ENCODE measurements at regions not wholly inside any gene's neighbourhood (a gene's known extent, or its start where the extent isn't known, plus 50 kb on each side); places are given as distances from the start of the nearest gene placed in this dataset.

GRCh38 chr11:119861160-119861559, 132.2 kb upstream of the NECTIN1 start:
- 14 to 21% methylated on average over 5 of the region's 5 CpGs for WGBS, 2 experiments (ENCODE audit: low coverage in 1 of 2, low lambda C conversion rate in 2 of 2, missing lambda C conversion rate in 2 of 2)
- no peaks in the 10 kb centered on the region for H3K36me3 ChIP-seq (ENCODE audit: low read depth)
- H3K9me2 ChIP-seq (ENCODE audit: insufficient read depth) = no peaks in the 10 kb centered on the region
- H3K4me2 ChIP-seq (ENCODE audit: unreplicated experiment) = no peak overlapping the region
- no peaks in the 10 kb centered on the region for H3F3A ChIP-seq (ENCODE audit: insufficient read depth)
- H3K79me2 ChIP-seq (ENCODE audit: insufficient read depth) = no peaks in the 10 kb centered on the region
- TF ChIP-seq EZH2phosphoT487 (IDR thresholded peaks at IDR 0.05; ENCODE audit: insufficient read depth, low read depth) (no peak), EZH2 (IDR thresholded peaks at IDR 0.05; ENCODE audit: insufficient read depth, poor library complexity, severe bottlenecking) (no peak)
- in situ Hi-C loops (cut with MboI) = no loop called here
- H4K20me1 ChIP-seq (ENCODE audit: insufficient read depth) = no peaks in the 10 kb centered on the region
- H2AFZ ChIP-seq = no peak overlapping the region
- no peak overlapping the region for H3K27ac ChIP-seq
- H3K9me3 ChIP-seq (ENCODE audit: low read depth) = no peaks in the 10 kb centered on the region
- H3K4me3 ChIP-seq = no peak overlapping the region
- DNase-seq = no peak
- H3K27me3 ChIP-seq (replicated peaks; ENCODE audit: insufficient read depth) = peaks cover 71% of the 10 kb centered on the region
- H3K9ac ChIP-seq = no peak overlapping the region
- no peaks in the 10 kb centered on the region for H3K4me1 ChIP-seq (ENCODE audit: insufficient read depth)

GRCh38 chr11:119860561-119861094, 131.6 kb upstream of the NECTIN1 start:
- H3K27ac ChIP-seq = no peak overlapping the region
- H2AFZ ChIP-seq = no peak overlapping the region
- no peak overlapping the region for H3K4me2 ChIP-seq (ENCODE audit: unreplicated experiment)
- WGBS, 2 experiments (ENCODE audit: low coverage in 1 of 2, low lambda C conversion rate in 2 of 2, missing lambda C conversion rate in 2 of 2) = 44 to 51% methylated on average over 5 of the region's 5 CpGs
- H3F3A ChIP-seq (ENCODE audit: insufficient read depth) = no peaks in the 10 kb centered on the region
- H3K4me3 ChIP-seq = no peak overlapping the region
- H3K36me3 ChIP-seq (ENCODE audit: low read depth) = no peaks in the 10 kb centered on the region
- DNase-seq = no peak
- no peaks in the 10 kb centered on the region for H3K9me3 ChIP-seq (ENCODE audit: low read depth)
- H3K79me2 ChIP-seq (ENCODE audit: insufficient read depth) = no peaks in the 10 kb centered on the region
- no peaks in the 10 kb centered on the region for H3K9me2 ChIP-seq (ENCODE audit: insufficient read depth)
- no peaks in the 10 kb centered on the region for H3K4me1 ChIP-seq (ENCODE audit: insufficient read depth)
- H3K9ac ChIP-seq = no peak overlapping the region
- no peaks in the 10 kb centered on the region for H4K20me1 ChIP-seq (ENCODE audit: insufficient read depth)
- no peak for TF ChIP-seq EZH2phosphoT487 (IDR thresholded peaks at IDR 0.05; ENCODE audit: insufficient read depth, low read depth)
- TF ChIP-seq EZH2 (IDR thresholded peaks at IDR 0.05; ENCODE audit: insufficient read depth, poor library complexity, severe bottlenecking) = no peak
- peaks cover 76% of the 10 kb centered on the region for H3K27me3 ChIP-seq (replicated peaks; ENCODE audit: insufficient read depth)
- in situ Hi-C loops (cut with MboI) = no loop called here

GRCh38 chr11:119859684-119860083, 130.7 kb upstream of the NECTIN1 start:
- Histone ChIP-seq H3K4me1 (ENCODE audit: insufficient read depth) (no peaks in the 10 kb centered on the region), H4K20me1 (ENCODE audit: insufficient read depth) (no peaks in the 10 kb centered on the region), H3K79me2 (ENCODE audit: insufficient read depth) (no peaks in the 10 kb centered on the region), H3K27ac (no peak overlapping the region), H3K36me3 (ENCODE audit: low read depth) (no peaks in the 10 kb centered on the region), H3K9me2 (ENCODE audit: insufficient read depth) (no peaks in the 10 kb centered on the region), H3K9me3 (ENCODE audit: low read depth) (no peaks in the 10 kb centered on the region), H2AFZ (no peak overlapping the region), H3K27me3 (replicated peaks; ENCODE audit: insufficient read depth) (peaks cover 80% of the 10 kb centered on the region), H3K4me2 (ENCODE audit: unreplicated experiment) (no peak overlapping the region), H3K4me3 (no peak overlapping the region), H3F3A (ENCODE audit: insufficient read depth) (no peaks in the 10 kb centered on the region), H3K9ac (no peak overlapping the region)
- in situ Hi-C loops (cut with MboI) = no loop called here
- no peak for DNase-seq
- WGBS, 2 experiments (ENCODE audit: low coverage in 1 of 2, low lambda C conversion rate in 2 of 2, missing lambda C conversion rate in 2 of 2) = 27 to 29% methylated on average over 4 of the region's 4 CpGs
- TF ChIP-seq EZH2 (IDR thresholded peaks at IDR 0.05; ENCODE audit: insufficient read depth, poor library complexity, severe bottlenecking) = no peak
- TF ChIP-seq EZH2phosphoT487 (IDR thresholded peaks at IDR 0.05; ENCODE audit: insufficient read depth, low read depth) = no peak

DNA sequence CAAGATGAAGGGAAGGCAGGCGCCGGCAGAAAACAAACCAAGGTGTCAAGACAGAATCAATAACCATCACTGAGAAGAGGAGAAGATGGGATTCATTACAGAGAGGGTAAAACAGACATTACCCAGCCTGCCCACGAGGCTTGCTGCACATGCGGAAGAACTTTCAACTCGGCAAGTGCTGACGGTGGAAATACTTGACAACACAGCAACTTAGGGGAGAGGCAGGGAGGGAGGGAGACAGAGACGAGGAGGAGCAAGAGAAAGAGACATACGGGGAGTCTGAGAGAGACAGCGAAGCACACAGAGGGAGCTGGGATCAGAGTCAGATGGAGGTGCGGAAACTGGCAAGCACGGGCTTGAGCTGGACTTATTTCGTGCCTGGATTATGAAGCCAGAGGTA, 129.3 kb upstream of the NECTIN1 start:
- no peak overlapping the region for H3K4me3 ChIP-seq
- TF ChIP-seq EZH2 (IDR thresholded peaks at IDR 0.05; ENCODE audit: insufficient read depth, poor library complexity, severe bottlenecking) (no peak), EZH2phosphoT487 (IDR thresholded peaks at IDR 0.05; ENCODE audit: insufficient read depth, low read depth) (no peak)
- H2AFZ ChIP-seq = no peak overlapping the region
- H3K36me3 ChIP-seq (ENCODE audit: low read depth) = no peaks in the 10 kb centered on the region
- H3K9me2 ChIP-seq (ENCODE audit: insufficient read depth) = no peaks in the 10 kb centered on the region
- no peaks in the 10 kb centered on the region for H3K4me1 ChIP-seq (ENCODE audit: insufficient read depth)
- H3K27me3 ChIP-seq (replicated peaks; ENCODE audit: insufficient read depth) = peaks cover 82% of the 10 kb centered on the region
- DNase-seq = no peak
- in situ Hi-C loops (cut with MboI) = no loop called here
- H3K9ac ChIP-seq = no peak overlapping the region
- no peaks in the 10 kb centered on the region for H3K79me2 ChIP-seq (ENCODE audit: insufficient read depth)
- no peaks in the 10 kb centered on the region for H3F3A ChIP-seq (ENCODE audit: insufficient read depth)
- no peak overlapping the region for H3K27ac ChIP-seq
- H4K20me1 ChIP-seq (ENCODE audit: insufficient read depth) = no peaks in the 10 kb centered on the region
- WGBS, 2 experiments (ENCODE audit: low coverage in 1 of 2, low lambda C conversion rate in 2 of 2, missing lambda C conversion rate in 2 of 2) = 36 to 38% methylated on average over 11 to 12 of the region's 12 CpGs
- no peaks in the 10 kb centered on the region for H3K9me3 ChIP-seq (ENCODE audit: low read depth)
- H3K4me2 ChIP-seq (ENCODE audit: unreplicated experiment) = no peak overlapping the region

All from GM23248 (cell line).